Liver (tissue), 9 donors: ENCODE measurements at regions not wholly inside any gene's neighbourhood (a gene's known extent, or its start where the extent isn't known, plus 50 kb on each side); places are given as distances from the start of the nearest gene placed in this dataset. TPM values are rescaled to one million over a fixed set of nuclear protein-coding genes. Genes with fewer than 3 reads are reported as not detected.

Source experiments
- DNase-seq: peaks from one replicate; pipeline ENCODE4 v3.0.0-alpha.2; 2017; ENCODE audit warnings: low spot score
- H3K27ac ChIP-seq, 2 donors: one replicate each; pipeline ENCODE4 v1.7.0; 2013; ENCODE audit warnings: inconsistent platforms in 2 of 2, low read length in 2 of 2, control low read depth in 1 of 2, low read depth in 1 of 2, mild to moderate bottlenecking in 1 of 2
- H3K27me3 ChIP-seq, 4 donors: one replicate each; pipeline versions ENCODE4 v1.6.1 to v1.7.0; 2013; ENCODE audit warnings: low read length in 3 of 4, inconsistent platforms in 1 of 4, mild to moderate bottlenecking in 1 of 4, moderate library complexity in 1 of 4; ENCODE audit not compliant: control insufficient read depth in 4 of 4, insufficient read depth in 4 of 4
- H3K36me3 ChIP-seq, 4 donors: one replicate each; pipeline versions ENCODE4 v1.6.1 to v1.7.0; 2013; ENCODE audit warnings: low read length in 3 of 4, mild to moderate bottlenecking in 3 of 4, low read depth in 1 of 4, moderate library complexity in 1 of 4; ENCODE audit not compliant: control insufficient read depth in 4 of 4, insufficient read depth in 3 of 4
- H3K4me1 ChIP-seq, 4 donors: one replicate each; pipeline versions ENCODE4 v1.6.1 to v1.7.0; 2013; ENCODE audit warnings: low read length in 3 of 4, mild to moderate bottlenecking in 3 of 4, moderate library complexity in 1 of 4; ENCODE audit not compliant: control insufficient read depth in 4 of 4, insufficient read depth in 4 of 4
- H3K4me3 ChIP-seq, 3 donors: one replicate each; pipeline versions ENCODE4 v1.6.1 to v1.7.0; 2013; ENCODE audit warnings: low read length in 3 of 3, control low read depth in 1 of 3, low read depth in 1 of 3, mild to moderate bottlenecking in 1 of 3
- H3K9ac ChIP-seq, 2 donors: one replicate each; pipeline ENCODE4 v1.7.0; 2013; ENCODE audit warnings: low read length in 2 of 2, mild to moderate bottlenecking in 2 of 2, moderate library complexity in 2 of 2, control low read depth in 1 of 2, low read depth in 1 of 2
- H3K9me3 ChIP-seq, 4 donors: one replicate each; pipeline versions ENCODE4 v1.6.1 to v1.7.0; 2013; ENCODE audit warnings: low read length in 3 of 4; ENCODE audit not compliant: control insufficient read depth in 4 of 4
- FOXA2 ChIP-seq: IDR thresholded peaks from 2 replicates; pipeline ENCODE4 v1.6.1; 2016; ENCODE audit warnings: antibody characterized with exemption
- GABPA ChIP-seq, 2 donors: IDR thresholded peaks in 1 of 2; conservative IDR thresholded peaks in 1 of 2; 2 replicates each; pipeline ENCODE4 v1.6.1; 2016; ENCODE audit warnings: antibody characterized with exemption in 2 of 2, mild to moderate bottlenecking in 1 of 2, moderate library complexity in 1 of 2
- HNF4A ChIP-seq, 2 donors: conservative IDR thresholded peaks; 2 replicates each; pipeline ENCODE4 v1.6.1; 2016; ENCODE audit warnings: antibody characterized with exemption in 2 of 2, mild to moderate bottlenecking in 2 of 2
- HNF4G ChIP-seq: IDR thresholded peaks from 2 replicates; pipeline ENCODE4 v1.6.1; 2016; ENCODE audit warnings: antibody characterized with exemption
- JUND ChIP-seq, 2 donors: IDR thresholded peaks; 2 replicates each; pipeline ENCODE4 v1.6.1; 2016; ENCODE audit warnings: antibody characterized with exemption in 2 of 2
- NR2F2 ChIP-seq: IDR thresholded peaks from 2 replicates; pipeline ENCODE4 v1.6.1; 2016; ENCODE audit warnings: antibody characterized with exemption
- RAD21 ChIP-seq, 2 donors: IDR thresholded peaks; 2 replicates each; pipeline ENCODE4 v1.6.1; 2016; ENCODE audit warnings: antibody characterized with exemption in 2 of 2, mild to moderate bottlenecking in 2 of 2
- RXRA ChIP-seq, 2 donors: IDR thresholded peaks; 2 replicates each; pipeline ENCODE4 v1.6.1; 2017 to 2018; ENCODE audit warnings: antibody characterized with exemption in 2 of 2, mild to moderate bottlenecking in 1 of 2
- SP1 ChIP-seq: IDR thresholded peaks from 2 replicates; pipeline ENCODE4 v1.6.1; 2018; ENCODE audit warnings: antibody characterized with exemption, mild to moderate bottlenecking
- YY1 ChIP-seq: IDR thresholded peaks from 2 replicates; pipeline ENCODE4 v1.6.1; 2016; ENCODE audit warnings: antibody characterized with exemption, mild to moderate bottlenecking
- WGBS: extraction: QIAGEN DNeasy Blood & Tissue Kit; methylation state at CpG from one replicate; pipeline ENCODE4 v1.1.7; 2013; 5-methylcytosine and 5-hydroxymethylcytosine counted together
- small RNA-seq: library from RNA; depleted of rRNA; stranded (forward); fragments of <200 nt; gene quantifications from one replicate; pipeline ENCODE3, GENCODE V24; 2014
- TF ChIP-seq, protein P1 (sequence below): IDR thresholded peaks from 2 replicates; pipeline ENCODE4 v1.6.1; 2016; ENCODE audit warnings: antibody characterized with exemption
- TF ChIP-seq, protein P2 (sequence below): IDR thresholded peaks from 2 replicates; pipeline ENCODE4 v1.6.1; 2016; ENCODE audit warnings: antibody characterized with exemption
- TF ChIP-seq, protein P3 (sequence below): IDR thresholded peaks from 2 replicates; pipeline ENCODE4 v1.6.1; 2016; ENCODE audit warnings: antibody characterized with exemption, mild to moderate bottlenecking
- TF ChIP-seq, protein P4 (sequence below): fragments of 150-350 bp; IDR thresholded peaks from 2 replicates; pipeline ENCODE4 v1.5.1; 2017; ENCODE audit warnings: improper control_type of control experiment, low read depth, low read length; ENCODE audit not compliant: missing input control
- donor health status: healthy.
- donor health status: healthy.
- donor health status: healthy.
- donor health status: healthy.
- donor health status: healthy.

DNA sequence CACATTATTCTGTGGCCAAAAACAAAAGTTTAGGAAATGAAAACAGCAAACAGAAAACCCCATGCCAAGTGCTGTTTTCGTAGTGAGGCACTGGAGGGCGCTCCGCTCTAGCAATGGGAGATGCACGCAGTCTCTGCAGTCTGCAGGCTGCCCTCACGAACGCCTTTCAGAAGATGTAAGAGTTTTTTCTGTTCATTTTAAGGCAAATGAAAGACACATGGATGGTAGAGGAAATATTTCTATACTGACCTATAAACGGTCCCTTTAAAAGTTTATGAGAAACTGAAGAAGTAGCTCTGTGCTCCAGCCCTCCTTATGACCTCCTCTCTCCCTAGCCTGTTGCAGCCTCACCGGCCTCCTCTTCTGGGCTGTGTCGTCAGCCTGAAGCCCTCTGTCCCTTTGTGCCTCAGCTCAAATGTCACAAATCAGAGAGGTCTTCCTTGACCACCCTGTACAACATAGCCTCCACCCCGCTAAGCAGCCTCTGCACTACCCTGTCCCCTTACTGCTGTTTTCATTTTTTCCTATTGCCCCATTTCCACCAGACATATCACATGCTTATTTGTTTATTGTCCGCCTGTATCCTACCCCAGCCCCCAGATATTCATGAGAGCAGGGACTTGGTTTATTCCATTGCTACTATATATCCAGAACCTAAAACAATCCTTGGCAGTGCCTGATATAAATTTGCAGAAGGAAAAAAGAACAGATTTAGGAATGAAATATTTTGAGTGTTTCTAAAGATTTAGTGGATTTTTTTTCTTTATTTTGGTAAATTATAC lies 116.4 kb downstream of the TM9SF2 start (continued):
- TF ChIP-seq YY1: peak; percentile 12
- no peak for TF ChIP-seq JUND (IDR thresholded peaks at IDR 0.05)
- TF ChIP-seq RAD21 (IDR thresholded peaks at IDR 0.05): peak; percentile 96 to 97
- no peak for TF ChIP-seq FOXA2

DNA sequence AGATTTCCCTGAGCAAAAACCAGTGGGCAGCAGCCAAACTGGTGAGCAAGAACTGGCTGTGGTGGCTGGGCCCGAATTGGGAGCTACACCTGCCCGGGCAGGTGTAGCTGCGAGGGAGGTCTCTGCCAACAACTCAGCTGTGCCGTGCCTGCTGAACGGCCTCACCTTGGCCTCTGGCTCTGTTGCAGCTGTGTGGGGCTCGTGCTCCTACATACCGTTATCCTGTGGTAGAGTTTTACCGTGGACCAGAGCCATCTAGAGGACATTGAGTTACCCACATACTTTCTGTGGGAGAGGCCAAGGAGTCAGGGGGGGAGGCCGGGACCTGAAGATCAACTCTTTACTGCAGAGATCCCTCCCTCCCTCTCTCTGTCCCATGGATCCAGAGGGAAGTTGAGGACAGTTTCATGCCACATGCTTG lies 113.2 kb downstream of the TM9SF2 start:
- H3K27ac ChIP-seq: peak overlapping the region; percentile 48 to 56

More for the DNA sequence above, 113.2 kb downstream of the TM9SF2 start:
- no peaks in the 10 kb centered on the region for H3K36me3 ChIP-seq
- H3K4me3 ChIP-seq: no peak overlapping the region
- DNase-seq: no peak
- H3K9ac ChIP-seq: peak overlapping the region in 1 of 2 donors; percentile 59
- H3K4me1 ChIP-seq: peaks cover 0 to 45% (median 21%) of the 10 kb centered on the region in 4 donors
- H3K27me3 ChIP-seq: no peaks in the 10 kb centered on the region
- TF ChIP-seq JUND (IDR thresholded peaks at IDR 0.05): no peak
- TF ChIP-seq GABPA (IDR thresholded peaks at IDR 0.05 in 1 of 2, conservative IDR thresholded peaks at IDR 0.05 in 1 of 2): no peak
- TF ChIP-seq, protein P1, sequence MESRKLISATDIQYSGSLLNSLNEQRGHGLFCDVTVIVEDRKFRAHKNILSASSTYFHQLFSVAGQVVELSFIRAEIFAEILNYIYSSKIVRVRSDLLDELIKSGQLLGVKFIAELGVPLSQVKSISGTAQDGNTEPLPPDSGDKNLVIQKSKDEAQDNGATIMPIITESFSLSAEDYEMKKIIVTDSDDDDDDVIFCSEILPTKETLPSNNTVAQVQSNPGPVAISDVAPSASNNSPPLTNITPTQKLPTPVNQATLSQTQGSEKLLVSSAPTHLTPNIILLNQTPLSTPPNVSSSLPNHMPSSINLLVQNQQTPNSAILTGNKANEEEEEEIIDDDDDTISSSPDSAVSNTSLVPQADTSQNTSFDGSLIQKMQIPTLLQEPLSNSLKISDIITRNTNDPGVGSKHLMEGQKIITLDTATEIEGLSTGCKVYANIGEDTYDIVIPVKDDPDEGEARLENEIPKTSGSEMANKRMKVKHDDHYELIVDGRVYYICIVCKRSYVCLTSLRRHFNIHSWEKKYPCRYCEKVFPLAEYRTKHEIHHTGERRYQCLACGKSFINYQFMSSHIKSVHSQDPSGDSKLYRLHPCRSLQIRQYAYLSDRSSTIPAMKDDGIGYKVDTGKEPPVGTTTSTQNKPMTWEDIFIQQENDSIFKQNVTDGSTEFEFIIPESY: no peak
- TF ChIP-seq RAD21 (IDR thresholded peaks at IDR 0.05): peak; percentile 78 to 84
- no peak for TF ChIP-seq FOXA2
- TF ChIP-seq SP1: peak; percentile 23
- peak; percentile 70 to 74 for TF ChIP-seq RXRA (IDR thresholded peaks at IDR 0.05)
- TF ChIP-seq, protein P2, sequence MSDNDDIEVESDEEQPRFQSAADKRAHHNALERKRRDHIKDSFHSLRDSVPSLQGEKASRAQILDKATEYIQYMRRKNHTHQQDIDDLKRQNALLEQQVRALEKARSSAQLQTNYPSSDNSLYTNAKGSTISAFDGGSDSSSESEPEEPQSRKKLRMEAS: peak; percentile 30
- peak; percentile 28 for TF ChIP-seq HNF4G
- TF ChIP-seq, protein P3, sequence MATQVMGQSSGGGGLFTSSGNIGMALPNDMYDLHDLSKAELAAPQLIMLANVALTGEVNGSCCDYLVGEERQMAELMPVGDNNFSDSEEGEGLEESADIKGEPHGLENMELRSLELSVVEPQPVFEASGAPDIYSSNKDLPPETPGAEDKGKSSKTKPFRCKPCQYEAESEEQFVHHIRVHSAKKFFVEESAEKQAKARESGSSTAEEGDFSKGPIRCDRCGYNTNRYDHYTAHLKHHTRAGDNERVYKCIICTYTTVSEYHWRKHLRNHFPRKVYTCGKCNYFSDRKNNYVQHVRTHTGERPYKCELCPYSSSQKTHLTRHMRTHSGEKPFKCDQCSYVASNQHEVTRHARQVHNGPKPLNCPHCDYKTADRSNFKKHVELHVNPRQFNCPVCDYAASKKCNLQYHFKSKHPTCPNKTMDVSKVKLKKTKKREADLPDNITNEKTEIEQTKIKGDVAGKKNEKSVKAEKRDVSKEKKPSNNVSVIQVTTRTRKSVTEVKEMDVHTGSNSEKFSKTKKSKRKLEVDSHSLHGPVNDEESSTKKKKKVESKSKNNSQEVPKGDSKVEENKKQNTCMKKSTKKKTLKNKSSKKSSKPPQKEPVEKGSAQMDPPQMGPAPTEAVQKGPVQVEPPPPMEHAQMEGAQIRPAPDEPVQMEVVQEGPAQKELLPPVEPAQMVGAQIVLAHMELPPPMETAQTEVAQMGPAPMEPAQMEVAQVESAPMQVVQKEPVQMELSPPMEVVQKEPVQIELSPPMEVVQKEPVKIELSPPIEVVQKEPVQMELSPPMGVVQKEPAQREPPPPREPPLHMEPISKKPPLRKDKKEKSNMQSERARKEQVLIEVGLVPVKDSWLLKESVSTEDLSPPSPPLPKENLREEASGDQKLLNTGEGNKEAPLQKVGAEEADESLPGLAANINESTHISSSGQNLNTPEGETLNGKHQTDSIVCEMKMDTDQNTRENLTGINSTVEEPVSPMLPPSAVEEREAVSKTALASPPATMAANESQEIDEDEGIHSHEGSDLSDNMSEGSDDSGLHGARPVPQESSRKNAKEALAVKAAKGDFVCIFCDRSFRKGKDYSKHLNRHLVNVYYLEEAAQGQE: peak; percentile 16
- no peak for TF ChIP-seq NR2F2
- TF ChIP-seq HNF4A (conservative IDR thresholded peaks at IDR 0.05): peak; percentile 52 to 56
- TF ChIP-seq, protein P4, sequence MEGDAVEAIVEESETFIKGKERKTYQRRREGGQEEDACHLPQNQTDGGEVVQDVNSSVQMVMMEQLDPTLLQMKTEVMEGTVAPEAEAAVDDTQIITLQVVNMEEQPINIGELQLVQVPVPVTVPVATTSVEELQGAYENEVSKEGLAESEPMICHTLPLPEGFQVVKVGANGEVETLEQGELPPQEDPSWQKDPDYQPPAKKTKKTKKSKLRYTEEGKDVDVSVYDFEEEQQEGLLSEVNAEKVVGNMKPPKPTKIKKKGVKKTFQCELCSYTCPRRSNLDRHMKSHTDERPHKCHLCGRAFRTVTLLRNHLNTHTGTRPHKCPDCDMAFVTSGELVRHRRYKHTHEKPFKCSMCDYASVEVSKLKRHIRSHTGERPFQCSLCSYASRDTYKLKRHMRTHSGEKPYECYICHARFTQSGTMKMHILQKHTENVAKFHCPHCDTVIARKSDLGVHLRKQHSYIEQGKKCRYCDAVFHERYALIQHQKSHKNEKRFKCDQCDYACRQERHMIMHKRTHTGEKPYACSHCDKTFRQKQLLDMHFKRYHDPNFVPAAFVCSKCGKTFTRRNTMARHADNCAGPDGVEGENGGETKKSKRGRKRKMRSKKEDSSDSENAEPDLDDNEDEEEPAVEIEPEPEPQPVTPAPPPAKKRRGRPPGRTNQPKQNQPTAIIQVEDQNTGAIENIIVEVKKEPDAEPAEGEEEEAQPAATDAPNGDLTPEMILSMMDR: peak; percentile 37
- H3K9me3 ChIP-seq: no peaks in the 10 kb centered on the region
- 24% methylated on average over 9 of the region's 9 CpGs for WGBS

Small RNA genes in the stretch of these regions (small RNA-seq; reads per million reads assigned to genes)
- not detected for gene MIR4306
- not detected for gene RF00402
